Liver (tissue), 3 donors: ENCODE measurements at regions not wholly inside any gene's neighbourhood (a gene's known extent, or its start where the extent isn't known, plus 50 kb on each side); places are given as distances from the start of the nearest gene placed in this dataset.

Experiments used
- EGR1 ChIP-seq, 2 donors: IDR thresholded peaks; 2 replicates each; pipeline ENCODE4 v1.6.1; 2016 to 2018; ENCODE audit warnings: antibody characterized with exemption in 2 of 2, low read depth in 2 of 2
- GABPA ChIP-seq, 2 donors: IDR thresholded peaks in 1 of 2; conservative IDR thresholded peaks in 1 of 2; 2 replicates each; pipeline ENCODE4 v1.6.1; 2016; ENCODE audit warnings: antibody characterized with exemption in 2 of 2, mild to moderate bottlenecking in 1 of 2, moderate library complexity in 1 of 2
- HNF4A ChIP-seq, 2 donors: conservative IDR thresholded peaks; 2 replicates each; pipeline ENCODE4 v1.6.1; 2016; ENCODE audit warnings: antibody characterized with exemption in 2 of 2, mild to moderate bottlenecking in 2 of 2
- RAD21 ChIP-seq, 2 donors: IDR thresholded peaks; 2 replicates each; pipeline ENCODE4 v1.6.1; 2016; ENCODE audit warnings: antibody characterized with exemption in 2 of 2, mild to moderate bottlenecking in 2 of 2
- REST ChIP-seq: IDR thresholded peaks from 2 replicates; pipeline ENCODE4 v1.6.1; 2016; ENCODE audit warnings: antibody characterized with exemption, mild to moderate bottlenecking
- SP1 ChIP-seq: IDR thresholded peaks from 2 replicates; pipeline ENCODE4 v1.6.1; 2018; ENCODE audit warnings: antibody characterized with exemption, mild to moderate bottlenecking
- TAF1 ChIP-seq: conservative IDR thresholded peaks from 2 replicates; pipeline ENCODE4 v1.6.1; 2016; ENCODE audit warnings: antibody characterized with exemption, mild to moderate bottlenecking
- YY1 ChIP-seq: IDR thresholded peaks from 2 replicates; pipeline ENCODE4 v1.6.1; 2016; ENCODE audit warnings: antibody characterized with exemption, mild to moderate bottlenecking
- TF ChIP-seq, protein P1 (sequence below): IDR thresholded peaks from 2 replicates; pipeline ENCODE4 v1.6.1; 2016; ENCODE audit warnings: antibody characterized with exemption
- TF ChIP-seq, protein P2 (sequence below): fragments of 150-350 bp; IDR thresholded peaks from 2 replicates; pipeline ENCODE4 v1.5.1; 2017; ENCODE audit warnings: improper control_type of control experiment, low read depth, low read length; ENCODE audit not compliant: missing input control
- donor health status: healthy.
- donor health status: healthy.

DNA sequence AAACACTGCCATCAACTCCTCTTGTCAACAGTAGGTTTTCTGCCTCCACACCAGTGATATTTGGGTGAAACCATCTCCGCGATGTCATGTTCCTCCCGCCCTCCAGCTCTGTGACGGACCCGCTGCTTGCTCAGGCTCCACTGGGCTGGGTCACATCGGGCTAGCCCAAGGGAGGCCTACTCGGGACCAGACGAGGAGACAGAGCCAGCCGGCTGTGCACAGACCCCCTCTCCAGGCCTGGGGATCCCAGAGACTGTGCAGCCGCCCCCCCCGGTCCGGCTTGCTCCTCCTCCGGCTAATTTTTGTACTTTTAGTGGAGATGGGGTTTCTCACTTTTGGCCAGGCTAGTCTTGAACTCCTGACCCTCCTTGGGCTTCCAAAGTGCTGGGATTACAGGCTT, 202.4 kb upstream of the PRDM9 start:
- TF ChIP-seq YY1 (no peak), REST (no peak), SP1 (no peak), RAD21 (IDR thresholded peaks at IDR 0.05) (no peak), HNF4A (conservative IDR thresholded peaks at IDR 0.05) (no peak), GABPA (IDR thresholded peaks at IDR 0.05 in 1 of 2, conservative IDR thresholded peaks at IDR 0.05 in 1 of 2) (no peak), TAF1 (no peak), EGR1 (IDR thresholded peaks at IDR 0.05; ENCODE audit: low read depth in 2 of 2) (no peak)
- TF ChIP-seq, protein P1, sequence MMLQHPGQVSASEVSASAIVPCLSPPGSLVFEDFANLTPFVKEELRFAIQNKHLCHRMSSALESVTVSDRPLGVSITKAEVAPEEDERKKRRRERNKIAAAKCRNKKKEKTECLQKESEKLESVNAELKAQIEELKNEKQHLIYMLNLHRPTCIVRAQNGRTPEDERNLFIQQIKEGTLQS: no peak
- TF ChIP-seq, protein P2, sequence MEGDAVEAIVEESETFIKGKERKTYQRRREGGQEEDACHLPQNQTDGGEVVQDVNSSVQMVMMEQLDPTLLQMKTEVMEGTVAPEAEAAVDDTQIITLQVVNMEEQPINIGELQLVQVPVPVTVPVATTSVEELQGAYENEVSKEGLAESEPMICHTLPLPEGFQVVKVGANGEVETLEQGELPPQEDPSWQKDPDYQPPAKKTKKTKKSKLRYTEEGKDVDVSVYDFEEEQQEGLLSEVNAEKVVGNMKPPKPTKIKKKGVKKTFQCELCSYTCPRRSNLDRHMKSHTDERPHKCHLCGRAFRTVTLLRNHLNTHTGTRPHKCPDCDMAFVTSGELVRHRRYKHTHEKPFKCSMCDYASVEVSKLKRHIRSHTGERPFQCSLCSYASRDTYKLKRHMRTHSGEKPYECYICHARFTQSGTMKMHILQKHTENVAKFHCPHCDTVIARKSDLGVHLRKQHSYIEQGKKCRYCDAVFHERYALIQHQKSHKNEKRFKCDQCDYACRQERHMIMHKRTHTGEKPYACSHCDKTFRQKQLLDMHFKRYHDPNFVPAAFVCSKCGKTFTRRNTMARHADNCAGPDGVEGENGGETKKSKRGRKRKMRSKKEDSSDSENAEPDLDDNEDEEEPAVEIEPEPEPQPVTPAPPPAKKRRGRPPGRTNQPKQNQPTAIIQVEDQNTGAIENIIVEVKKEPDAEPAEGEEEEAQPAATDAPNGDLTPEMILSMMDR: no peak
